Lung (tissue), 11 donors: ENCODE measurements at regions not wholly inside any gene's neighbourhood (a gene's known extent, or its start where the extent isn't known, plus 50 kb on each side); places are given as distances from the start of the nearest gene placed in this dataset.

Experiments
- ATAC-seq: fragments of 200-7000 bp; cut with Tn5 transposase; one replicate; pipeline ENCODE4 v1.9.1; 2020; ENCODE audit warnings: moderate number of reproducible peaks; ENCODE audit not compliant: insufficient read depth, low FRiP score
- DNase-seq, 3 donors: peaks; one replicate each; pipeline ENCODE4 v3.0.0-alpha.2; 2013 to 2017
- H3K27ac ChIP-seq, 2 donors: one replicate each; pipeline ENCODE4 v1.5.1; 2013; ENCODE audit warnings: mild to moderate bottlenecking in 2 of 2, moderate library complexity in 2 of 2, control low read depth in 1 of 2, inconsistent platforms in 1 of 2, low read depth in 1 of 2, low read length in 1 of 2
- H3K27me3 ChIP-seq, 3 donors: one replicate each; pipeline ENCODE4 v1.5.1; 2013; ENCODE audit warnings: low read length in 2 of 3; ENCODE audit not compliant: control insufficient read depth in 3 of 3, insufficient read depth in 3 of 3
- H3K36me3 ChIP-seq, 4 donors: one replicate each; pipeline ENCODE4 v1.5.1; 2013; ENCODE audit warnings: low read length in 4 of 4, mild to moderate bottlenecking in 1 of 4, moderate library complexity in 1 of 4; ENCODE audit not compliant: control insufficient read depth in 4 of 4, insufficient read depth in 4 of 4
- H3K4me1 ChIP-seq, 5 donors: one replicate each; pipeline ENCODE4 v1.5.1; 2013; ENCODE audit warnings: low read length in 5 of 5, mild to moderate bottlenecking in 2 of 5, moderate library complexity in 1 of 5; ENCODE audit not compliant: control insufficient read depth in 5 of 5, insufficient read depth in 5 of 5
- H3K4me3 ChIP-seq: one replicate; pipeline ENCODE4 v1.5.1; 2013; ENCODE audit warnings: mild to moderate bottlenecking, control low read depth, moderate library complexity
- H3K9ac ChIP-seq, 2 donors: one replicate each; pipeline ENCODE4 v1.5.1; 2013; ENCODE audit warnings: low read length in 2 of 2, control low read depth in 1 of 2; ENCODE audit not compliant: insufficient read depth in 1 of 2
- H3K9me3 ChIP-seq, 4 donors: one replicate each; pipeline ENCODE4 v1.5.1; 2013; ENCODE audit warnings: low read length in 3 of 4, mild to moderate bottlenecking in 1 of 4, moderate library complexity in 1 of 4; ENCODE audit not compliant: control insufficient read depth in 4 of 4, insufficient read depth in 3 of 4
- CTCF ChIP-seq: IDR thresholded peaks from 2 replicates; pipeline ENCODE4 v1.5.1; 2012; ENCODE audit warnings: mild to moderate bottlenecking; ENCODE audit errors: control extremely low read depth, extremely low read depth
- WGBS, 2 donors: extraction: QIAGEN DNeasy Blood & Tissue Kit; methylation state at CpG; one replicate each; pipeline ENCODE4 v1.1.7; 2013; 5-methylcytosine and 5-hydroxymethylcytosine counted together
- donor health status: control.
- donor health status: control.
- donor health status: Bipolar disorder and iron deficiency.
- donor health status: healthy.
- donor health status: DM: yes; HTN: yes; CAD: no.

- ATAC-seq (no peak), DNase-seq (no peak)
- H3K36me3 ChIP-seq = no peaks in the 10 kb centered on the region
- no peak overlapping the region for H3K9ac ChIP-seq
- H3K9me3 ChIP-seq = peaks cover 0 to 6% (median 4%) of the 10 kb centered on the region in 4 donors
- H3K4me3 ChIP-seq = no peak overlapping the region
- no peaks in the 10 kb centered on the region for H3K27me3 ChIP-seq
- TF ChIP-seq CTCF = no peak
- no peaks in the 10 kb centered on the region for H3K4me1 ChIP-seq
- no peak overlapping the region for H3K27ac ChIP-seq
Measured at GRCh38 chr7:79734181-79734580, 280.7 kb upstream of the MAGI2 start.

GRCh38 chr7:79732535-79732934 lies 279.1 kb upstream of the MAGI2 start:
- Histone ChIP-seq H3K9me3 (peaks cover 0 to 6% (median 4%) of the 10 kb centered on the region in 4 donors), H3K4me1 (no peaks in the 10 kb centered on the region), H3K36me3 (no peaks in the 10 kb centered on the region), H3K4me3 (no peak overlapping the region), H3K27ac (no peak overlapping the region), H3K9ac (no peak overlapping the region), H3K27me3 (no peaks in the 10 kb centered on the region)
- ATAC-seq = no peak
- 79 to 90% methylated on average over 2 of the region's 2 CpGs for WGBS, 2 donors
- DNase-seq = no peak
- no peak for TF ChIP-seq CTCF

- no peaks in the 10 kb centered on the region for H3K4me1 ChIP-seq
- DNase-seq (no peak), ATAC-seq (no peak)
- no peak for TF ChIP-seq CTCF
- no peak overlapping the region for H3K9ac ChIP-seq
- no peaks in the 10 kb centered on the region for H3K36me3 ChIP-seq
- whole genome bisulfite sequencing, 2 donors = 86 to 98% methylated on average over 4 of the region's 4 CpGs
- no peak overlapping the region for H3K27ac ChIP-seq
- H3K27me3 ChIP-seq = no peaks in the 10 kb centered on the region
- peaks cover 0 to 6% (median 4%) of the 10 kb centered on the region in 4 donors for H3K9me3 ChIP-seq
- no peak overlapping the region for H3K4me3 ChIP-seq
Measured at GRCh38 chr7:79730971-79731370, 277.5 kb upstream of the MAGI2 start.

GRCh38 chr7:79723833-79724618 lies 270.6 kb upstream of the MAGI2 start:
- no peaks in the 10 kb centered on the region for H3K36me3 ChIP-seq
- H3K27ac ChIP-seq = no peak overlapping the region
- no peak overlapping the region for H3K9ac ChIP-seq
- TF ChIP-seq CTCF = no peak
- H3K27me3 ChIP-seq = no peaks in the 10 kb centered on the region
- ATAC-seq (no peak), DNase-seq (no peak)
- WGBS, 2 donors = 52 to 58% methylated on average over 6 of the region's 6 CpGs
- no peak overlapping the region for H3K4me3 ChIP-seq
- peaks cover 0 to 3% (median 0%) of the 10 kb centered on the region in 5 donors for H3K4me1 ChIP-seq
- H3K9me3 ChIP-seq = no peaks in the 10 kb centered on the region
